ENCODE measurements at regions not wholly inside any gene's neighbourhood (a gene's known extent, or its start where the extent isn't known, plus 50 kb on each side); places are given as distances from the start of the nearest gene placed in this dataset.

DNA sequence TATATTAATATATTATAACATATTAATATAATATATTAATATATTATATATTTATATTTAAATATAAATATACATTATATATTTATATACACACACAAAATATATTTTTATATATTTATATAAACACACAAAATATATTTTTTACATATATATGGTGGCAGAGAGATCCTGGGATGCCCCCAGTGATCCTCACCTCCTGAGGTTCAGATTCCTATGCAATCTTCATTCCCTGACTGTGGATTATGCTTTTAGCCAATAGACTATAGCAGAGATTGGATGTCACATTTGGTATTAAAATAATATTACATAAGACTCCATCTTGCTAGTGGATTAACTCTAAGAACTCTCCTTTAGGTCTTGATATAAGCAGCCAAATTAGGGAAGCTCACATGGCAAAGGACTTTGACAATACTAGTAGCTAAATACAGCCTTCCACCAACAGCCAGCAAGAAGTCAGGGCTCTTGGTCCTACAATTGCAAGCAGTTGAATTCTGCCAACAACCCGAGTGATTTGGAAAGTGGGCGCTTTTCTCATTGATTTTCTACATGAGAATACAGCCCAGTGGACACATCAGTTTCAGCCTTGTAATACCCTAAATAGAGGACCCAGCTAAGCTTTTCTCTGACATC, 681.0 kb downstream of the C6orf118 start:
- no peaks in the 10 kb centered on the region for H3K9me3 ChIP-seq (replicated peaks; ENCODE audit: control insufficient read depth, insufficient read depth, low read depth, low read length)
- no peak overlapping the region for H3K27ac ChIP-seq (ENCODE audit: extremely low read depth, low read depth, low read length)
- FAIRE-seq (no peak), ATAC-seq (no peak), DNase-seq (ENCODE audit: extremely low read depth in 1 of 4, low spot score in 3 of 4) (peak in 1 of 4 experiments; percentile 9)
- no peak overlapping the region for H3K9ac ChIP-seq (ENCODE audit: insufficient read depth in 1 of 2, low read depth in 2 of 2, low read length in 2 of 2)
- in situ Hi-C loops (cut with MboI), result no loop called here
- no peak overlapping the region for H3K4me2 ChIP-seq (ENCODE audit: insufficient read depth, low read length)
- H3K79me2 ChIP-seq (ENCODE audit: control insufficient read depth, insufficient read depth, low read length), result no peaks in the 10 kb centered on the region
- H3K27me3 ChIP-seq (ENCODE audit: control insufficient read depth in 2 of 2, insufficient read depth in 2 of 2, low read length in 2 of 2), result no peaks in the 10 kb centered on the region
- intact Hi-C loops (cut with micrococcal nuclease), result no loop called here
- BruUV-seq (replicated peaks), result no TSS peak
- POLR2A ChIA-PET, result no interaction called here
- CTCF ChIA-PET (ENCODE audit: low intra/inter-chr PET ratio), result no interaction called here
- WGBS (ENCODE audit: insufficient coverage, low coverage, missing lambda C conversion rate), result 3% methylated on average over 2 of the region's 2 CpGs
- no peaks in the 10 kb centered on the region for H3K9me1 ChIP-seq (ENCODE audit: control insufficient read depth, insufficient read depth, low read length)
- no peak overlapping the region for H3K4me3 ChIP-seq
- H3K4me1 ChIP-seq (replicated peaks in 1 of 2; ENCODE audit: control insufficient read depth in 2 of 2, insufficient read depth in 2 of 2, low read length in 2 of 2), result no peaks in the 10 kb centered on the region
- H2AFZ ChIP-seq (ENCODE audit: low read depth, low read length), result no peak overlapping the region
- H3K36me3 ChIP-seq (ENCODE audit: control insufficient read depth, insufficient read depth, low read length), result no peaks in the 10 kb centered on the region
- H4K20me1 ChIP-seq (replicated peaks; ENCODE audit: control insufficient read depth, insufficient read depth, low read length), result no peaks in the 10 kb centered on the region
- no peak for TF ChIP-seq TAF15 (IDR thresholded peaks at IDR 0.05; ENCODE audit: low read depth, low read length)
- TF ChIP-seq HDAC2 (IDR thresholded peaks at IDR 0.05), result no peak
- TF ChIP-seq ZNF655 (CRISPR knock-in tag; IDR thresholded peaks at IDR 0.05), result no peak
- no peak for TF ChIP-seq CREBBP (IDR thresholded peaks at IDR 0.05; ENCODE audit: low read depth, low read length)
- no peak for TF ChIP-seq LEF1 (IDR thresholded peaks at IDR 0.05)
- TF ChIP-seq TAF7 (tag; IDR thresholded peaks at IDR 0.05), result no peak
- no peak for TF ChIP-seq GTF2A2 (tag; IDR thresholded peaks at IDR 0.05)
- TF ChIP-seq, protein P1, sequence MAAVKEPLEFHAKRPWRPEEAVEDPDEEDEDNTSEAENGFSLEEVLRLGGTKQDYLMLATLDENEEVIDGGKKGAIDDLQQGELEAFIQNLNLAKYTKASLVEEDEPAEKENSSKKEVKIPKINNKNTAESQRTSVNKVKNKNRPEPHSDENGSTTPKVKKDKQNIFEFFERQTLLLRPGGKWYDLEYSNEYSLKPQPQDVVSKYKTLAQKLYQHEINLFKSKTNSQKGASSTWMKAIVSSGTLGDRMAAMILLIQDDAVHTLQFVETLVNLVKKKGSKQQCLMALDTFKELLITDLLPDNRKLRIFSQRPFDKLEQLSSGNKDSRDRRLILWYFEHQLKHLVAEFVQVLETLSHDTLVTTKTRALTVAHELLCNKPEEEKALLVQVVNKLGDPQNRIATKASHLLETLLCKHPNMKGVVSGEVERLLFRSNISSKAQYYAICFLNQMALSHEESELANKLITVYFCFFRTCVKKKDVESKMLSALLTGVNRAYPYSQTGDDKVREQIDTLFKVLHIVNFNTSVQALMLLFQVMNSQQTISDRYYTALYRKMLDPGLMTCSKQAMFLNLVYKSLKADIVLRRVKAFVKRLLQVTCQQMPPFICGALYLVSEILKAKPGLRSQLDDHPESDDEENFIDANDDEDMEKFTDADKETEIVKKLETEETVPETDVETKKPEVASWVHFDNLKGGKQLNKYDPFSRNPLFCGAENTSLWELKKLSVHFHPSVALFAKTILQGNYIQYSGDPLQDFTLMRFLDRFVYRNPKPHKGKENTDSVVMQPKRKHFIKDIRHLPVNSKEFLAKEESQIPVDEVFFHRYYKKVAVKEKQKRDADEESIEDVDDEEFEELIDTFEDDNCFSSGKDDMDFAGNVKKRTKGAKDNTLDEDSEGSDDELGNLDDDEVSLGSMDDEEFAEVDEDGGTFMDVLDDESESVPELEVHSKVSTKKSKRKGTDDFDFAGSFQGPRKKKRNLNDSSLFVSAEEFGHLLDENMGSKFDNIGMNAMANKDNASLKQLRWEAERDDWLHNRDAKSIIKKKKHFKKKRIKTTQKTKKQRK (IDR thresholded peaks at IDR 0.05; ENCODE audit: borderline replicate concordance, low read depth, low read length), result no peak
- TF ChIP-seq ZZZ3 (IDR thresholded peaks at IDR 0.05), result no peak
- no peak for TF ChIP-seq PML (IDR thresholded peaks at IDR 0.05; ENCODE audit: low read length)
- no peak for TF ChIP-seq STAG1 (CRISPR knock-in tag; IDR thresholded peaks at IDR 0.05; ENCODE audit: borderline replicate concordance)
- no peak for TF ChIP-seq SMARCE1 (IDR thresholded peaks at IDR 0.05)
- no peak for TF ChIP-seq BCLAF1 (IDR thresholded peaks at IDR 0.05; ENCODE audit: borderline replicate concordance in 1 of 2, control insufficient read depth in 1 of 2, low read depth in 2 of 2, low read length in 1 of 2)
- TF ChIP-seq COPS2 (conservative IDR thresholded peaks at IDR 0.05), result no peak
- TF ChIP-seq ZFP36 (IDR thresholded peaks at IDR 0.05; ENCODE audit: low read depth, low read length, partially characterized antibody), result no peak
- no peak for TF ChIP-seq ZNF134 (CRISPR knock-in tag; conservative IDR thresholded peaks at IDR 0.05)
- TF ChIP-seq RBM34 (IDR thresholded peaks at IDR 0.05; ENCODE audit: borderline replicate concordance, insufficient read depth, low read length), result no peak

All from K562 (cell line).